Stomach (tissue), 4 donors: ENCODE measurements at regions not wholly inside any gene's neighbourhood (a gene's known extent, or its start where the extent isn't known, plus 50 kb on each side); places are given as distances from the start of the nearest gene placed in this dataset.

Source experiments
- EP300 ChIP-seq: sonication (generic); formaldehyde crosslinking; IDR thresholded peaks from one replicate; pipeline ENCODE4 v1.6.1; 2017; ENCODE audit warnings: antibody characterized with exemption
- POLR2AphosphoS5 ChIP-seq, 3 donors: sonication (generic); formaldehyde crosslinking; IDR thresholded peaks; one replicate each; pipeline ENCODE4 v1.6.1; 2016; ENCODE audit warnings: antibody characterized with exemption in 3 of 3
- TF ChIP-seq, protein P1 (sequence below), 7 experiments: fragments of 450-650 bp in 4 of 7; fragments of 200-600 bp in 3 of 7; sonication (generic) in 3 of 7; IDR thresholded peaks; one replicate each; pipeline ENCODE4 v1.5.1; 2016 to 2019; ENCODE audit warnings: antibody characterized with exemption in 7 of 7, control low read depth in 2 of 7, mild to moderate bottlenecking in 1 of 7

DNA sequence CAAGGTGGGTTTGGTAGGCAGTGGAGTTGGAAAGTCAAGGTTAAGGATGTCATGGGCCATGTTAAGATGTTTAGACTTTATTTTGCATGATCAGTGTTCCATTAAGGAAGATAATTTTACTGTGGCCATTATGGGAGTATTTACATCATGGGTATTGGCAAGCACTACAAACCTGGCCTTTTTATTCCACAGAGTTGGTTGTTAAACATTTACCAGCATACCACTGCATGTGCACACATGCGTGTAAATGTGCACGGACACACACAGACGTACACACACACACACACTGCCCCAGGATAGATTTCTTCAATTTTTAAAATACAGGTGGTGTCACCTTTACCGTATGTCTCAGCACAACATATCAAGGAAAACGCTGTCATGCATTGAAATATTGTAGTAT lies 51.4 kb upstream of the ITGA6 start:
- no peak for TF ChIP-seq EP300
- TF ChIP-seq, protein P1, sequence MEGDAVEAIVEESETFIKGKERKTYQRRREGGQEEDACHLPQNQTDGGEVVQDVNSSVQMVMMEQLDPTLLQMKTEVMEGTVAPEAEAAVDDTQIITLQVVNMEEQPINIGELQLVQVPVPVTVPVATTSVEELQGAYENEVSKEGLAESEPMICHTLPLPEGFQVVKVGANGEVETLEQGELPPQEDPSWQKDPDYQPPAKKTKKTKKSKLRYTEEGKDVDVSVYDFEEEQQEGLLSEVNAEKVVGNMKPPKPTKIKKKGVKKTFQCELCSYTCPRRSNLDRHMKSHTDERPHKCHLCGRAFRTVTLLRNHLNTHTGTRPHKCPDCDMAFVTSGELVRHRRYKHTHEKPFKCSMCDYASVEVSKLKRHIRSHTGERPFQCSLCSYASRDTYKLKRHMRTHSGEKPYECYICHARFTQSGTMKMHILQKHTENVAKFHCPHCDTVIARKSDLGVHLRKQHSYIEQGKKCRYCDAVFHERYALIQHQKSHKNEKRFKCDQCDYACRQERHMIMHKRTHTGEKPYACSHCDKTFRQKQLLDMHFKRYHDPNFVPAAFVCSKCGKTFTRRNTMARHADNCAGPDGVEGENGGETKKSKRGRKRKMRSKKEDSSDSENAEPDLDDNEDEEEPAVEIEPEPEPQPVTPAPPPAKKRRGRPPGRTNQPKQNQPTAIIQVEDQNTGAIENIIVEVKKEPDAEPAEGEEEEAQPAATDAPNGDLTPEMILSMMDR (IDR thresholded peaks at IDR 0.05): no peak
- TF ChIP-seq POLR2AphosphoS5 (IDR thresholded peaks at IDR 0.05): no peak
